A673 (cell line): ENCODE measurements at regions not wholly inside any gene's neighbourhood (a gene's known extent, or its start where the extent isn't known, plus 50 kb on each side); places are given as distances from the start of the nearest gene placed in this dataset.

Experiments used
- EZH2 ChIP-seq: fragments of 200-600 bp; sonication (generic); IDR thresholded peaks from 2 replicates; pipeline ENCODE4 v1.6.1; 2017; ENCODE audit warnings: borderline replicate concordance, low read depth, mild to moderate bottlenecking, mixed read lengths, antibody characterized with exemption, low read length; ENCODE audit not compliant: poor library complexity, severe bottlenecking
- TF ChIP-seq, protein P1 (sequence below): fragments of 300-800, 200-600 bp; sonication (generic); conservative IDR thresholded peaks from 2 replicates; pipeline ENCODE4 v1.5.1; 2017; ENCODE audit warnings: low read depth, mild to moderate bottlenecking, antibody characterized with exemption, low read length, moderate library complexity, mixed read lengths

DNA sequence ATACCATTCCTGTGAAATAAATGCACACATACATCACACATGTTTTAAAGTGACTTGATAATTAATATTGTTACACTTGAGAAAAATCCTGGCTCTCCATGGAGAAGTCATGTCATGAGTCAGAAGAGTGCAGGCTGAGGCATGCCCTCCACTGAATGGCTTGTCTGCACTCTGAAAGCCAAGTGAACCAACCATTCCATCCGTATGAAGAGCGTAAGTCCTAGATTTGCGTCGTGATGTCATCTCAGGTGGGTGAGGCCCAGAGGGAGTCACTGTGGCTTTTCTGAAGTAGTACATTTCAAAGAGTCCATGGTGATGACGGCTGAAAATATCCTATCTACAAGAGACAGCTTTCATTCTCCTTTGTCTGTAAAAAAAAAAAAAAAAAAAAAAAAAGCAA is 83.5 kb upstream of the IRX5 start:
- TF ChIP-seq, protein P1, sequence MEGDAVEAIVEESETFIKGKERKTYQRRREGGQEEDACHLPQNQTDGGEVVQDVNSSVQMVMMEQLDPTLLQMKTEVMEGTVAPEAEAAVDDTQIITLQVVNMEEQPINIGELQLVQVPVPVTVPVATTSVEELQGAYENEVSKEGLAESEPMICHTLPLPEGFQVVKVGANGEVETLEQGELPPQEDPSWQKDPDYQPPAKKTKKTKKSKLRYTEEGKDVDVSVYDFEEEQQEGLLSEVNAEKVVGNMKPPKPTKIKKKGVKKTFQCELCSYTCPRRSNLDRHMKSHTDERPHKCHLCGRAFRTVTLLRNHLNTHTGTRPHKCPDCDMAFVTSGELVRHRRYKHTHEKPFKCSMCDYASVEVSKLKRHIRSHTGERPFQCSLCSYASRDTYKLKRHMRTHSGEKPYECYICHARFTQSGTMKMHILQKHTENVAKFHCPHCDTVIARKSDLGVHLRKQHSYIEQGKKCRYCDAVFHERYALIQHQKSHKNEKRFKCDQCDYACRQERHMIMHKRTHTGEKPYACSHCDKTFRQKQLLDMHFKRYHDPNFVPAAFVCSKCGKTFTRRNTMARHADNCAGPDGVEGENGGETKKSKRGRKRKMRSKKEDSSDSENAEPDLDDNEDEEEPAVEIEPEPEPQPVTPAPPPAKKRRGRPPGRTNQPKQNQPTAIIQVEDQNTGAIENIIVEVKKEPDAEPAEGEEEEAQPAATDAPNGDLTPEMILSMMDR: no peak
- no peak for TF ChIP-seq EZH2
